IMR-90 (cell line): ENCODE measurements at regions not wholly inside any gene's neighbourhood (a gene's known extent, or its start where the extent isn't known, plus 50 kb on each side); places are given as distances from the start of the nearest gene placed in this dataset.

Experiments
- ATAC-seq: fragments of 200-7000 bp; cut with Tn5 transposase; 2 replicates; pipeline ENCODE4 v1.9.1; 2020; ENCODE audit warnings: low read depth, mild to moderate bottlenecking, moderate library complexity
- BruUV-seq: library from RNA; stranded (reverse); fragments of 400-500 nt; replicated peaks from 2 replicates; lab custom pipeline; 2021; lab: Mats Ljungman, UMichigan
- CTCF ChIA-PET: fragments of 300-600 bp; formaldehyde crosslinking; extraction: SDS; loops from one replicate; lab custom pipeline; 2021; ENCODE audit warnings: antibody characterized with exemption; lab: Yijun Ruan, JAX
- POLR2A ChIA-PET: fragments of 300-600 bp; sonication (Branson Sonifier 250); formaldehyde crosslinking; loops from one replicate; lab custom pipeline; 2022; ENCODE audit warnings: antibody characterized with exemption; ENCODE audit not compliant: unreplicated experiment; lab: Charles Lee
- DNase-seq: peaks from one replicate; pipeline ENCODE4 v3.0.0; 2013
- H2AFZ ChIP-seq: replicated peaks from 2 replicates; pipeline ENCODE3; 2013; ENCODE audit warnings: low read length, mild to moderate bottlenecking; ENCODE audit not compliant: poor library complexity
- H2AK5ac ChIP-seq: 2 replicates; pipeline ENCODE4 v1.6.1; 2013; ENCODE audit warnings: low read depth, low read length, inconsistent platforms
- H2AK9ac ChIP-seq: replicated peaks from 2 replicates; pipeline ENCODE3; 2013; ENCODE audit warnings: mild to moderate bottlenecking, low read depth, low read length, moderate library complexity; ENCODE audit not compliant: poor library complexity
- H2BK120ac ChIP-seq: 2 replicates; pipeline ENCODE4 v1.6.1; 2013; ENCODE audit warnings: low read depth, low read length, inconsistent platforms
- H2BK15ac ChIP-seq: 3 replicates; pipeline ENCODE4 v1.6.1; 2013; ENCODE audit warnings: low read depth, low read length, inconsistent platforms
- H2BK20ac ChIP-seq: 2 replicates; pipeline ENCODE4 v1.6.1; 2013; ENCODE audit warnings: low read depth, mild to moderate bottlenecking, inconsistent platforms, low read length, moderate library complexity
- H2BK5ac ChIP-seq: 2 replicates; pipeline ENCODE4 v1.6.1; 2013; ENCODE audit warnings: mild to moderate bottlenecking, low read depth, low read length, inconsistent platforms; ENCODE audit not compliant: poor library complexity, severe bottlenecking
- H3K14ac ChIP-seq: replicated peaks from 2 replicates; pipeline ENCODE4 v1.6.1; 2013; ENCODE audit warnings: low read depth, low read length, inconsistent platforms
- H3K18ac ChIP-seq: 2 replicates; pipeline ENCODE4 v1.6.1; 2013; ENCODE audit warnings: low read depth, low read length, control low read depth
- H3K23ac ChIP-seq: 2 replicates; pipeline ENCODE4 v1.6.1; 2013; ENCODE audit warnings: low read depth, low read length, inconsistent platforms
- H3K27ac ChIP-seq: 2 replicates; pipeline ENCODE4 v1.5.1; 2013; ENCODE audit warnings: mild to moderate bottlenecking, control low read depth, low read length; ENCODE audit not compliant: insufficient read depth
- H3K27me3 ChIP-seq: 2 replicates; pipeline ENCODE4 v1.6.1; 2013; ENCODE audit warnings: low read length; ENCODE audit not compliant: control insufficient read depth, insufficient read depth
- H3K36me3 ChIP-seq: 2 replicates; pipeline ENCODE4 v1.6.1; 2013; ENCODE audit warnings: low read length, mixed read lengths; ENCODE audit not compliant: control insufficient read depth, insufficient read depth
- H3K4ac ChIP-seq: 2 replicates; pipeline ENCODE4 v1.6.1; 2013; ENCODE audit warnings: low read depth, low read length, inconsistent platforms
- H3K4me1 ChIP-seq: 2 replicates; pipeline ENCODE4 v1.6.1; 2013; ENCODE audit warnings: low read length, mixed read lengths; ENCODE audit not compliant: control insufficient read depth, insufficient read depth
- H3K4me2 ChIP-seq: 2 replicates; pipeline ENCODE4 v1.6.1; 2013; ENCODE audit warnings: low read depth, mild to moderate bottlenecking, control low read depth, low read length, moderate library complexity
- H3K4me3 ChIP-seq: 2 replicates; pipeline ENCODE4 v1.5.1; 2013; ENCODE audit warnings: low read depth, mild to moderate bottlenecking, control low read depth, low read length, moderate library complexity; ENCODE audit not compliant: insufficient read depth
- H3K56ac ChIP-seq: 2 replicates; pipeline ENCODE4 v1.6.1; 2013; ENCODE audit warnings: low read length, inconsistent platforms; ENCODE audit not compliant: insufficient read depth; ENCODE audit errors: extremely low read depth
- H3K79me1 ChIP-seq, 2 experiments: 2 replicates each; pipeline ENCODE4 v1.6.1; 2013; ENCODE audit warnings: low read length in 2 of 2, inconsistent platforms in 1 of 2, low read depth in 1 of 2
- H3K9ac ChIP-seq: 2 replicates; pipeline ENCODE4 v1.6.1; 2013; ENCODE audit warnings: low read depth, low read length, control low read depth
- H3K9me1 ChIP-seq: 2 replicates; pipeline ENCODE4 v1.6.1; 2013; ENCODE audit warnings: low read length, inconsistent platforms; ENCODE audit not compliant: insufficient read depth
- H3K9me3 ChIP-seq: 2 replicates; pipeline ENCODE4 v1.6.1; 2013; ENCODE audit warnings: low read length; ENCODE audit not compliant: control insufficient read depth, insufficient read depth
- H4K20me1 ChIP-seq: 2 replicates; pipeline ENCODE4 v1.6.1; 2013; ENCODE audit warnings: low read length, inconsistent platforms; ENCODE audit not compliant: insufficient read depth
- H4K5ac ChIP-seq: 2 replicates; pipeline ENCODE4 v1.6.1; 2013; ENCODE audit warnings: mild to moderate bottlenecking, low read depth, low read length, control low read depth
- H4K8ac ChIP-seq, 2 experiments: 2 replicates each; pipeline ENCODE4 v1.6.1; 2013; ENCODE audit warnings: low read depth in 2 of 2, low read length in 2 of 2, control low read depth in 1 of 2, inconsistent platforms in 1 of 2
- H4K91ac ChIP-seq: 2 replicates; pipeline ENCODE4 v1.6.1; 2013; ENCODE audit warnings: low read depth, low read length, inconsistent platforms; ENCODE audit not compliant: insufficient read depth
- BHLHE40 ChIP-seq: fragments of 150-350 bp; IDR thresholded peaks from 2 replicates; pipeline ENCODE4 v1.6.1; 2016; ENCODE audit warnings: mild to moderate bottlenecking, low read depth, low read length
- CEBPB ChIP-seq: IDR thresholded peaks from 2 replicates; pipeline ENCODE4 v1.6.1; 2012; ENCODE audit warnings: low read depth, low read length, improper control_type of control experiment
- CHD1 ChIP-seq: IDR thresholded peaks from 2 replicates; pipeline ENCODE4 v1.6.1; 2012; ENCODE audit warnings: low read depth, low read length, improper control_type of control experiment
- FOS ChIP-seq: fragments of 150-350 bp; IDR thresholded peaks from 2 replicates; pipeline ENCODE4 v1.6.1; 2016; ENCODE audit warnings: low read depth, low read length
- MAFK ChIP-seq: IDR thresholded peaks from 2 replicates; pipeline ENCODE4 v1.6.1; 2012; ENCODE audit warnings: low read depth, low read length, improper control_type of control experiment
- MAZ ChIP-seq: IDR thresholded peaks from 2 replicates; pipeline ENCODE4 v1.6.1; 2012; ENCODE audit warnings: low read depth, mild to moderate bottlenecking, low read length, improper control_type of control experiment, moderate library complexity, borderline replicate concordance
- MXI1 ChIP-seq: IDR thresholded peaks from 2 replicates; pipeline ENCODE4 v1.6.1; 2012; ENCODE audit warnings: low read depth, mild to moderate bottlenecking, low read length, moderate library complexity, borderline replicate concordance
- NFE2L2 ChIP-seq: fragments of 150-350 bp; IDR thresholded peaks from 2 replicates; pipeline ENCODE4 v1.6.1; 2016; ENCODE audit warnings: low read depth, mild to moderate bottlenecking, low read length
- POLR2A ChIP-seq: IDR thresholded peaks from 2 replicates; pipeline ENCODE4 v1.6.1; 2012; ENCODE audit warnings: mild to moderate bottlenecking, low read depth, low read length
- RAD21 ChIP-seq: IDR thresholded peaks from 2 replicates; pipeline ENCODE4 v1.6.1; 2012; ENCODE audit warnings: low read length, improper control_type of control experiment
- RCOR1 ChIP-seq: IDR thresholded peaks from 2 replicates; pipeline ENCODE4 v1.6.1; 2012; ENCODE audit warnings: mild to moderate bottlenecking, low read length, improper control_type of control experiment; ENCODE audit not compliant: insufficient replicate concordance
- RFX5 ChIP-seq: IDR thresholded peaks from 2 replicates; pipeline ENCODE4 v1.8.0; 2012; ENCODE audit warnings: low read depth, mild to moderate bottlenecking, low read length, moderate library complexity
- SMC3 ChIP-seq: fragments of 150-350 bp; IDR thresholded peaks from 2 replicates; pipeline ENCODE4 v1.6.1; 2016; ENCODE audit warnings: low read depth, mild to moderate bottlenecking, antibody characterized with exemption, low read length, moderate library complexity
- USF2 ChIP-seq: fragments of 150-350 bp; IDR thresholded peaks from 2 replicates; pipeline ENCODE4 v1.6.1; 2017; ENCODE audit warnings: mild to moderate bottlenecking, antibody characterized with exemption, low read length, low read depth
- WGBS, 2 experiments: methylation state at CpG; one replicate each; pipeline versions ENCODE4 v1.1.5 to v1.1.7; 2013; ENCODE audit warnings: missing lambda C conversion rate in 2 of 2; ENCODE audit not compliant: insufficient read length in 1 of 2; ENCODE audit errors: extremely low coverage in 2 of 2; 5-methylcytosine and 5-hydroxymethylcytosine counted together
- dilution Hi-C: fragments of 300-500 bp; cut with HindIII; formaldehyde crosslinking; loops from one replicate; pipeline ENCODE4 v1.14.3; 2018; ENCODE audit warnings: low sequenced_read_pairs; ENCODE audit not compliant: unreplicated experiment
- in situ Hi-C: fragments of 300-500 bp; cut with MboI; formaldehyde crosslinking; loops from 3 replicates; pipeline ENCODE4 v1.14.3; 2019; ENCODE audit warnings: low sequenced_read_pairs, inconsistent platforms, mixed read lengths
- intact Hi-C: fragments of 100-400 bp; cut with micrococcal nuclease; formaldehyde crosslinking; loops from 2 replicates; pipeline ENCODE4 v1.10.0; 2022

- no peak for TF ChIP-seq BHLHE40
Measured at GRCh38 chr1:5704561-5705514, 287.4 kb downstream of the NPHP4 start (continued).

- H3K18ac ChIP-seq = no peak overlapping the region
- H2AK5ac ChIP-seq = no peak overlapping the region
- no peak overlapping the region for H4K5ac ChIP-seq
- no peaks in the 10 kb centered on the region for H4K20me1 ChIP-seq
- BruUV-seq = no TSS peak
- WGBS, 2 experiments = 80% methylated on average over 1 of the region's 4 CpGs; no CpG with 5 or more reads in 1 of the 2 experiments
- CTCF ChIA-PET = no interaction called here
- no peaks in the 10 kb centered on the region for H3K27me3 ChIP-seq
- no peaks in the 10 kb centered on the region for H3K4me1 ChIP-seq
- no peak overlapping the region for H2AK9ac ChIP-seq
- in situ Hi-C loops (no loop called here), dilution Hi-C loops (no loop called here), intact Hi-C loops (no loop called here)
- no peaks in the 10 kb centered on the region for H3K36me3 ChIP-seq
- DNase-seq (no peak), ATAC-seq (no peak)
- no peak for TF ChIP-seq USF2
- TF ChIP-seq NFE2L2 = no peak
- TF ChIP-seq SMC3 = no peak
- no peak for TF ChIP-seq BHLHE40
- TF ChIP-seq FOS = no peak
- no peak for TF ChIP-seq CEBPB
- TF ChIP-seq RAD21 = no peak
- no peak for TF ChIP-seq MAZ
- TF ChIP-seq RFX5 = no peak
- no peak for TF ChIP-seq MXI1
- no peak for TF ChIP-seq POLR2A
- no peak for TF ChIP-seq MAFK
- no peak for TF ChIP-seq RCOR1
- TF ChIP-seq CHD1 = no peak
- no peak overlapping the region for H3K14ac ChIP-seq
- H3K4ac ChIP-seq = no peak overlapping the region
- no peak overlapping the region for H3K23ac ChIP-seq
- H2BK120ac ChIP-seq = no peak overlapping the region
- H3K4me3 ChIP-seq = no peak overlapping the region
- H3K56ac ChIP-seq = no peak overlapping the region
- POLR2A ChIA-PET = no interaction called here
- H3K4me2 ChIP-seq = no peak overlapping the region
- H2BK20ac ChIP-seq = no peak overlapping the region
- no peak overlapping the region for H2BK15ac ChIP-seq
- H2AFZ ChIP-seq = no peak overlapping the region
- no peak overlapping the region for H4K8ac ChIP-seq
- H3K27ac ChIP-seq = no peak overlapping the region
- no peak overlapping the region for H4K91ac ChIP-seq
- H3K9ac ChIP-seq = no peak overlapping the region
- H3K9me1 ChIP-seq = no peaks in the 10 kb centered on the region
- peaks cover 23% of the 10 kb centered on the region for H3K9me3 ChIP-seq
- no peaks in the 10 kb centered on the region for H3K79me1 ChIP-seq
- no peak overlapping the region for H2BK5ac ChIP-seq
Measured at GRCh38 chr1:5701642-5702041, 290.6 kb downstream of the NPHP4 start.
